Keratinocyte (primary cell): ENCODE measurements at regions not wholly inside any gene's neighbourhood (a gene's known extent, or its start where the extent isn't known, plus 50 kb on each side); places are given as distances from the start of the nearest gene placed in this dataset.

Experiments
- DNase-seq: peaks from one replicate; pipeline ENCODE4 v3.0.0-alpha.2; 2011; ENCODE audit warnings: low read depth, missing footprints, low spot score
- FAIRE-seq: peaks from 2 replicates; lab custom pipeline; 2011; peaks lifted over from hg19 to GRCh38; lab: Jason Lieb, UNC
- H2AFZ ChIP-seq: 2 replicates; pipeline ENCODE4 v1.6.0; 2012; ENCODE audit warnings: low read length, control low read depth, inconsistent platforms; ENCODE audit not compliant: control insufficient read depth
- H3K27ac ChIP-seq: 2 replicates; pipeline ENCODE4 v1.5.1; 2011; ENCODE audit warnings: low read length; ENCODE audit not compliant: control insufficient read depth, insufficient read depth
- H3K27me3 ChIP-seq: 3 replicates; pipeline ENCODE4 v1.6.0; 2011; ENCODE audit warnings: low read length; ENCODE audit not compliant: control insufficient read depth, insufficient read depth; ENCODE audit errors: extremely low read depth
- H3K36me3 ChIP-seq, 2 experiments: 2 replicates in 1 of 2; 3 replicates in 1 of 2; pipeline ENCODE4 v1.5.1; 2011; ENCODE audit warnings: low read length in 2 of 2, mild to moderate bottlenecking in 1 of 2; ENCODE audit not compliant: control insufficient read depth in 2 of 2, insufficient read depth in 2 of 2; ENCODE audit errors: extremely low read depth in 1 of 2
- H3K4me1 ChIP-seq: 3 replicates; pipeline ENCODE4 v1.5.1; 2011; ENCODE audit warnings: low read length; ENCODE audit not compliant: control insufficient read depth, insufficient read depth; ENCODE audit errors: extremely low read depth
- H3K4me2 ChIP-seq: 3 replicates; pipeline ENCODE4 v1.6.0; 2011; ENCODE audit warnings: low read depth, low read length; ENCODE audit not compliant: control insufficient read depth, insufficient read depth; ENCODE audit errors: extremely low read depth
- H3K4me3 ChIP-seq, 3 experiments: fragments of 200-600 bp in 1 of 3; sonication (generic) in 1 of 3; 2 replicates in 2 of 3; 3 replicates in 1 of 3; pipeline ENCODE4 v1.5.1; 2011 to 2016; ENCODE audit warnings: low read length in 3 of 3, mild to moderate bottlenecking in 3 of 3, control low read depth in 2 of 3, inconsistent platforms in 1 of 3, low read depth in 1 of 3, mixed read lengths in 1 of 3, mixed run types in 1 of 3, moderate library complexity in 1 of 3; ENCODE audit not compliant: control insufficient read depth in 2 of 3, insufficient read depth in 2 of 3; ENCODE audit errors: extremely low read depth in 1 of 3
- H3K79me2 ChIP-seq: 2 replicates; pipeline ENCODE4 v1.6.0; 2012; ENCODE audit warnings: low read length; ENCODE audit not compliant: control insufficient read depth, insufficient read depth
- H3K9ac ChIP-seq: 3 replicates; pipeline ENCODE4 v1.6.0; 2011; ENCODE audit warnings: low read length; ENCODE audit not compliant: control insufficient read depth, insufficient read depth; ENCODE audit errors: extremely low read depth
- H3K9me1 ChIP-seq: 3 replicates; pipeline ENCODE4 v1.6.0; 2011; ENCODE audit warnings: low read length; ENCODE audit not compliant: control insufficient read depth, insufficient read depth; ENCODE audit errors: extremely low read depth
- H3K9me3 ChIP-seq: 2 replicates; pipeline ENCODE4 v1.5.1; 2012; ENCODE audit warnings: low read depth, low read length; ENCODE audit not compliant: control insufficient read depth
- H4K20me1 ChIP-seq: 3 replicates; pipeline ENCODE4 v1.6.0; 2011; ENCODE audit warnings: low read length; ENCODE audit not compliant: control insufficient read depth, insufficient read depth; ENCODE audit errors: extremely low read depth
- EZH2 ChIP-seq: IDR thresholded peaks from one replicate; pipeline ENCODE4 v1.6.1; 2012; ENCODE audit warnings: inconsistent platforms, mild to moderate bottlenecking, low read length, moderate library complexity
- dilution Hi-C: fragments of 300-500 bp; cut with MboI; formaldehyde crosslinking; loops from one replicate; pipeline ENCODE4 v1.7.0; 2020; ENCODE audit warnings: low sequenced_read_pairs; ENCODE audit not compliant: extremely low pct_ligation_motif_present
- TF ChIP-seq, protein P1 (sequence below), 3 experiments: IDR thresholded peaks in 1 of 3; conservative IDR thresholded peaks in 1 of 3; optimal IDR thresholded peaks in 1 of 3; 2 replicates in 2 of 3; 3 replicates in 1 of 3; pipeline versions ENCODE3 to v1.5.1; 2011; ENCODE audit warnings: low read length in 3 of 3, mild to moderate bottlenecking in 3 of 3, moderate library complexity in 2 of 3, control low read depth in 1 of 3, inconsistent platforms in 1 of 3; ENCODE audit not compliant: insufficient read depth in 2 of 3; ENCODE audit errors: extremely low read depth in 1 of 3

DNA sequence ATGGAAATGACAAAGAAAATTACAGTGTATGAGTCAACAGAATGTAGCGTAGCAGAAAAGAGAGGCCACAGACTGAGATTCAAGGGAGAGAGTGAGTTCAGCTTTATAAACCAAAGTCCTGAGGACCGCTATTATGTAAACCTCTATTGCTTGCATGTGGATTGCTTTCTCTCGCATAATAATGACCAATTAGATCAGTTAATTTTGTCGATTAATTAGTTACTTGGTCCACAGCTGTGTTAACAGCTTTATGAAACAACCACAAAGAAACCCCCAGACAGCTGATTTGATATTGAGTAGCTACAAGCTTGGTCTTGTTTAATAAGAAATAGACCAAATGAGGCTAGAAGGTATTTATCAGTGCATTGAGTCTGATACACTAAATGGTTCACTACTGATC is 291.8 kb upstream of the ERCC4 start:
- Histone ChIP-seq H3K36me3 (no peaks in the 10 kb centered on the region), H3K4me1 (no peaks in the 10 kb centered on the region), H3K27me3 (no peaks in the 10 kb centered on the region), H3K9me3 (no peaks in the 10 kb centered on the region), H3K79me2 (no peaks in the 10 kb centered on the region), H3K9me1 (no peaks in the 10 kb centered on the region), H2AFZ (no peak overlapping the region), H3K4me2 (no peak overlapping the region), H3K9ac (no peak overlapping the region), H3K4me3 (no peak overlapping the region), H4K20me1 (no peaks in the 10 kb centered on the region), H3K27ac (no peak overlapping the region)
- TF ChIP-seq EZH2, result no peak
- TF ChIP-seq, protein P1, sequence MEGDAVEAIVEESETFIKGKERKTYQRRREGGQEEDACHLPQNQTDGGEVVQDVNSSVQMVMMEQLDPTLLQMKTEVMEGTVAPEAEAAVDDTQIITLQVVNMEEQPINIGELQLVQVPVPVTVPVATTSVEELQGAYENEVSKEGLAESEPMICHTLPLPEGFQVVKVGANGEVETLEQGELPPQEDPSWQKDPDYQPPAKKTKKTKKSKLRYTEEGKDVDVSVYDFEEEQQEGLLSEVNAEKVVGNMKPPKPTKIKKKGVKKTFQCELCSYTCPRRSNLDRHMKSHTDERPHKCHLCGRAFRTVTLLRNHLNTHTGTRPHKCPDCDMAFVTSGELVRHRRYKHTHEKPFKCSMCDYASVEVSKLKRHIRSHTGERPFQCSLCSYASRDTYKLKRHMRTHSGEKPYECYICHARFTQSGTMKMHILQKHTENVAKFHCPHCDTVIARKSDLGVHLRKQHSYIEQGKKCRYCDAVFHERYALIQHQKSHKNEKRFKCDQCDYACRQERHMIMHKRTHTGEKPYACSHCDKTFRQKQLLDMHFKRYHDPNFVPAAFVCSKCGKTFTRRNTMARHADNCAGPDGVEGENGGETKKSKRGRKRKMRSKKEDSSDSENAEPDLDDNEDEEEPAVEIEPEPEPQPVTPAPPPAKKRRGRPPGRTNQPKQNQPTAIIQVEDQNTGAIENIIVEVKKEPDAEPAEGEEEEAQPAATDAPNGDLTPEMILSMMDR (optimal IDR thresholded peaks at IDR 0.05 in 1 of 3, IDR thresholded peaks at IDR 0.05 in 1 of 3, conservative IDR thresholded peaks at IDR 0.05 in 1 of 3; ENCODE audit: extremely low read depth in 1 of 3, insufficient read depth in 2 of 3, low read length in 3 of 3), result no peak
- DNase-seq (no peak), FAIRE-seq (no peak)
- dilution Hi-C loops, result no loop called here

DNA sequence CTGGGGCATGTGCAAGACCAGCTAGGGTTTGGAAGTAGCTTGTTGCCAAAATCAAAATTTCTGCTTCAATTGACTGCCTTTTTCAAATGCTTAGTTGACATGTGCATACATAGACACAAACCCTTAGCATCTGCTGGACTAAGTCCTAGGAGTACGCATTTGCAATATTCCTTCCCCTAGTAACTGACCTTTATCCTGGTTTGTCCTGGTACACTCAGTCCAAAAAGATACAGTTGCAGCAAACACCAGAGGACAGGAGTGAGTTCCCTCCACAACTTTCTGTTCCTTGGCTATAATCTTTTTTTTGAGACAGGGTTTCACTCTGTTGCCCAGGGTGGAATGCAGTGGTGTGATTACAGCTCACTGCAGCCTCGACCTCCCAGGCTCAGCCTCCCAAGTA is 290.2 kb upstream of the ERCC4 start:
- Histone ChIP-seq H3K4me2 (no peak overlapping the region), H2AFZ (no peak overlapping the region), H3K9me1 (no peaks in the 10 kb centered on the region), H3K36me3 (no peaks in the 10 kb centered on the region), H4K20me1 (no peaks in the 10 kb centered on the region), H3K9me3 (no peaks in the 10 kb centered on the region), H3K4me1 (no peaks in the 10 kb centered on the region), H3K27ac (no peak overlapping the region), H3K9ac (no peak overlapping the region), H3K4me3 (no peak overlapping the region), H3K27me3 (no peaks in the 10 kb centered on the region), H3K79me2 (no peaks in the 10 kb centered on the region)
- DNase-seq (no peak), FAIRE-seq (no peak)
- TF ChIP-seq, protein P1 (optimal IDR thresholded peaks at IDR 0.05 in 1 of 3, IDR thresholded peaks at IDR 0.05 in 1 of 3, conservative IDR thresholded peaks at IDR 0.05 in 1 of 3; ENCODE audit: extremely low read depth in 1 of 3, insufficient read depth in 2 of 3, low read length in 3 of 3), result no peak
- no peak for TF ChIP-seq EZH2
- dilution Hi-C loops, result no loop called here
